ENCODE measurements at regions not wholly inside any gene's neighbourhood (a gene's known extent, or its start where the extent isn't known, plus 50 kb on each side); places are given as distances from the start of the nearest gene placed in this dataset.

GRCh38 chr20:58086763-58087561, 141.5 kb downstream of the ANKRD60 start:
- DNase-seq (ENCODE audit: insufficient read length, low spot score), result peak; percentile 31
- TF ChIP-seq POLR2A (IDR thresholded peaks at IDR 0.05; ENCODE audit: low read depth, low read length), result no peak
- no peak for TF ChIP-seq POLR2AphosphoS5 (IDR thresholded peaks at IDR 0.05; ENCODE audit: low read depth, low read length)
- TF ChIP-seq PAX5 (IDR thresholded peaks at IDR 0.05; ENCODE audit: insufficient read depth, low read length, severe bottlenecking), result no peak
- TF ChIP-seq SPI1 (IDR thresholded peaks at IDR 0.05; ENCODE audit: low read depth, low read length), result no peak
- no peak for TF ChIP-seq POU2F2 (IDR thresholded peaks at IDR 0.05; ENCODE audit: low read depth, low read length)
- TF ChIP-seq TAF1 (IDR thresholded peaks at IDR 0.05; ENCODE audit: low read depth, low read length), result no peak
- no peak for FAIRE-seq

GRCh38 chr20:58084966-58085365, 143.5 kb downstream of the ANKRD60 start:
- DNase-seq (ENCODE audit: insufficient read length, low spot score) (no peak), FAIRE-seq (no peak)

GRCh38 chr20:58084566-58084965, 143.9 kb downstream of the ANKRD60 start:
- TF ChIP-seq SPI1 (IDR thresholded peaks at IDR 0.05; ENCODE audit: low read depth, low read length) (no peak), POU2F2 (IDR thresholded peaks at IDR 0.05; ENCODE audit: low read depth, low read length) (no peak), TAF1 (IDR thresholded peaks at IDR 0.05; ENCODE audit: low read depth, low read length) (no peak), POLR2A (IDR thresholded peaks at IDR 0.05; ENCODE audit: low read depth, low read length) (no peak), PAX5 (IDR thresholded peaks at IDR 0.05; ENCODE audit: insufficient read depth, low read length, severe bottlenecking) (no peak), POLR2AphosphoS5 (IDR thresholded peaks at IDR 0.05; ENCODE audit: low read depth, low read length) (no peak)
- FAIRE-seq, result no peak
- no peak for DNase-seq (ENCODE audit: insufficient read length, low spot score)

More at GRCh38 chr20:58084966-58085365, 143.5 kb downstream of the ANKRD60 start:
- no peak for TF ChIP-seq POLR2A (IDR thresholded peaks at IDR 0.05; ENCODE audit: low read depth, low read length)
- TF ChIP-seq POU2F2 (IDR thresholded peaks at IDR 0.05; ENCODE audit: low read depth, low read length), result no peak
- TF ChIP-seq POLR2AphosphoS5 (IDR thresholded peaks at IDR 0.05; ENCODE audit: low read depth, low read length), result no peak
- no peak for TF ChIP-seq SPI1 (IDR thresholded peaks at IDR 0.05; ENCODE audit: low read depth, low read length)
- TF ChIP-seq PAX5 (IDR thresholded peaks at IDR 0.05; ENCODE audit: insufficient read depth, low read length, severe bottlenecking), result no peak
- no peak for TF ChIP-seq TAF1 (IDR thresholded peaks at IDR 0.05; ENCODE audit: low read depth, low read length)

GRCh38 chr20:58081846-58082245, 146.6 kb downstream of the ANKRD60 start:
- FAIRE-seq, result no peak
- TF ChIP-seq SPI1 (IDR thresholded peaks at IDR 0.05; ENCODE audit: low read depth, low read length) (no peak), PAX5 (IDR thresholded peaks at IDR 0.05; ENCODE audit: insufficient read depth, low read length, severe bottlenecking) (no peak), TAF1 (IDR thresholded peaks at IDR 0.05; ENCODE audit: low read depth, low read length) (no peak), POLR2AphosphoS5 (IDR thresholded peaks at IDR 0.05; ENCODE audit: low read depth, low read length) (no peak), POLR2A (IDR thresholded peaks at IDR 0.05; ENCODE audit: low read depth, low read length) (no peak), POU2F2 (IDR thresholded peaks at IDR 0.05; ENCODE audit: low read depth, low read length) (no peak)
- no peak for DNase-seq (ENCODE audit: insufficient read length, low spot score)

GRCh38 chr20:58078741-58079522, 149.5 kb downstream of the ANKRD60 start:
- DNase-seq (ENCODE audit: insufficient read length, low spot score) (no peak), FAIRE-seq (no peak)
- TF ChIP-seq POU2F2 (IDR thresholded peaks at IDR 0.05; ENCODE audit: low read depth, low read length) (no peak), SPI1 (IDR thresholded peaks at IDR 0.05; ENCODE audit: low read depth, low read length) (no peak), POLR2AphosphoS5 (IDR thresholded peaks at IDR 0.05; ENCODE audit: low read depth, low read length) (no peak), POLR2A (IDR thresholded peaks at IDR 0.05; ENCODE audit: low read depth, low read length) (no peak), PAX5 (IDR thresholded peaks at IDR 0.05; ENCODE audit: insufficient read depth, low read length, severe bottlenecking) (no peak), TAF1 (IDR thresholded peaks at IDR 0.05; ENCODE audit: low read depth, low read length) (no peak)

- TF ChIP-seq TAF1 (IDR thresholded peaks at IDR 0.05; ENCODE audit: low read depth, low read length) (no peak), POLR2AphosphoS5 (IDR thresholded peaks at IDR 0.05; ENCODE audit: low read depth, low read length) (no peak), PAX5 (IDR thresholded peaks at IDR 0.05; ENCODE audit: insufficient read depth, low read length, severe bottlenecking) (no peak), SPI1 (IDR thresholded peaks at IDR 0.05; ENCODE audit: low read depth, low read length) (no peak), POLR2A (IDR thresholded peaks at IDR 0.05; ENCODE audit: low read depth, low read length) (no peak), POU2F2 (IDR thresholded peaks at IDR 0.05; ENCODE audit: low read depth, low read length) (no peak)
- no peak for FAIRE-seq
These were observed 151.2 kb downstream of the ANKRD60 start for GRCh38 chr20:58077282-58077681.

GRCh38 chr20:58076405-58076804, 152.0 kb downstream of the ANKRD60 start:
- FAIRE-seq (no peak), DNase-seq (ENCODE audit: insufficient read length, low spot score) (no peak)
- TF ChIP-seq POU2F2 (IDR thresholded peaks at IDR 0.05; ENCODE audit: low read depth, low read length), result no peak
- TF ChIP-seq POLR2A (IDR thresholded peaks at IDR 0.05; ENCODE audit: low read depth, low read length), result no peak
- no peak for TF ChIP-seq TAF1 (IDR thresholded peaks at IDR 0.05; ENCODE audit: low read depth, low read length)
- no peak for TF ChIP-seq POLR2AphosphoS5 (IDR thresholded peaks at IDR 0.05; ENCODE audit: low read depth, low read length)
- TF ChIP-seq SPI1 (IDR thresholded peaks at IDR 0.05; ENCODE audit: low read depth, low read length), result no peak
- TF ChIP-seq PAX5 (IDR thresholded peaks at IDR 0.05; ENCODE audit: insufficient read depth, low read length, severe bottlenecking), result no peak

More at GRCh38 chr20:58077282-58077681, 151.2 kb downstream of the ANKRD60 start:
- no peak for DNase-seq (ENCODE audit: insufficient read length, low spot score)

- TF ChIP-seq SPI1 (IDR thresholded peaks at IDR 0.05; ENCODE audit: low read depth, low read length) (no peak), POLR2AphosphoS5 (IDR thresholded peaks at IDR 0.05; ENCODE audit: low read depth, low read length) (no peak)
- FAIRE-seq (no peak), DNase-seq (ENCODE audit: insufficient read length, low spot score) (no peak)
These were observed 152.7 kb downstream of the ANKRD60 start for GRCh38 chr20:58075586-58076345.

All from GM12891 (cell line).